Ureter (tissue), 1 donor: ENCODE measurements at regions not wholly inside any gene's neighbourhood (a gene's known extent, or its start where the extent isn't known, plus 50 kb on each side); places are given as distances from the start of the nearest gene placed in this dataset.

ENCODE experiments used
- DNase-seq: peaks from one replicate; pipeline ENCODE4 v3.0.0-alpha.2; 2020; ENCODE audit warnings: low spot score
- donor health status: DM: yes; HTN: yes; CAD: no.

DNA sequence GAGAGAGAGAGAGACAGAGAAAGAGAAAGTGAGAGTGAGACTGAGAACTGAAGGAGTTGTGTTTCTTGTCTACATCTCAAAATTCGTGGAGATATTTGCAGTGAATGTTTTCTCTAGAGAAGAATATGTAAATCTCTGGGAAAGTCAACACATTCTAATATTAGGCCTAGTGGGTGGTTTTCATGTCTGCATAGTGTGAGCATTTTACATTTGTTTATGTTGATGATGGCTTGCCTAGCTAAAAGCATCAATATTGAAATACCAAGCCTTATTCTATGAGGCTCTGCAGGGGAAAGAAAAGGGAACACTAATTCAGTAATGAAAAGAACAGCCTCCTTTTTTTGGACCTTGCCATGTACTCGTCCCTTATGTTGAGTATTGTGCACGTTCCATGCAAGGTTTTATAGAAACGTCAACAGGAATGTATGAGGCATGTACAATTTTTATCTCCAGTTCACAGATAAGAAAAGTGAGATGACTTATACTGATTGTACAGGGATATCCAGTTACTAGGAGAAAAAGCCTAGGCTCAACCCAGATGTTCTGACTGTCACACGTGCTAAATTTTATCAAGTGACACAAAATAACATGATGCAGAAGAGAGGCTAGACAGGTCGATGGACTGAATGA is 1288.9 kb upstream of the SLC10A2 start:
- no peak for DNase-seq

DNA sequence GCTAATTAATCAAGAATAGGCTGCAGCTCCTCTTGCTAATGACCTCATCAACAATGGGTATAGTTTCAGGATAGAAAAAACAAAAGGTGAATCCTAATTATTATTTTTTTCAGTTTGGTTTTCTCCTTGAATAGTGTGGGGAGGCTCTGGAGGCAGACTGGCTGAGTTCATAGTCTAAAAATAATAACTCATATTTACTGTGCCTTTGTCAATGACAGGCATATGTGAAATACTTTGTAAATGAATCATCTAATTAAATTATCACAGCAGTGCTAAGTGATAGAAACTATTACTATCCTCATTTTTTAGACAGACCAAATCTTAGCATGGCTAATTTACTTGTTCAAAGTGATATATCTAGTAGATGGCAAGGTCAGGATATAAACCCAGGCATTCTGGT is 1261.0 kb upstream of the SLC10A2 start:
- no peak for DNase-seq

GRCh38 chr13:104326523-104326922 is 1260.3 kb upstream of the SLC10A2 start:
- no peak for DNase-seq

- no peak for DNase-seq
These were observed 1255.5 kb upstream of the SLC10A2 start for GRCh38 chr13:104321756-104322155.

DNA sequence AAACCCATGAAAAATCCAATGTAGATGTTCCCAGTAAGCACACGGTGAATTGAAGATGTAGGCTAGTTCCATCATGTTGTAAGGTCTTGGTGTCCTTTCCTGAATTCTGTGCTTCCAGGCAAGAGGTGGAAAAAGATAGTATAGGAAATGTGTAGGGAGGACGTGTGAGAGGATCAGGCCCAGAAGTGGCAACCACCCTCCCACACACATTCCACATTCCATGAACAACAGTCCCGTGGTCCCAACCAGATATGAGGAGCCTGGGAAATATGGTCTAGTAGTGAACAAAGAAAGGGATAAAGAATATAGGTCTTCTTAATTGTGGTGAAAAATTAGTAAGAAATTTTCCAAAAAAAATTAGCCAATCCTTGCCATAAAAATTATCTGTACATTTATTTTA is 1254.2 kb upstream of the SLC10A2 start:
- no peak for DNase-seq

GRCh38 chr13:104318121-104318520 is 1251.9 kb upstream of the SLC10A2 start:
- no peak for DNase-seq

DNA sequence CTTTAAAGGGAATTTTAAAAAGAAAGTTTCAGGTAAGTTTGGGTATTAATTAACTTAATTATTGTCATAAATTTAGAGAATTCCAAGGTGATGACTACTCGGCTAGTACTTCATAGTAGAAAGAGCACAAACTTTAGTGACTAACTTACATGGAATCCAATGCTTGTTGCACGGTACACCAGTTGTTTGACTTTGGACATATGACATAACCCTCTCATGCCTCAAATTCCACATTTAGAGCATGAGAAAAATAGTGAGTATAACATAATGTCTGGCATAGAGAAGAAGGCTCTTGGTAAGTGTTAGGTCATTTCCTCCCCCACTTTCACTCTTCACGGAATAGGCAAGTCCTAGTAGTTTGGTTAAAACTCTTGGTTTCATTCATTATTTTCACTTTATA is 1249.4 kb upstream of the SLC10A2 start:
- no peak for DNase-seq

DNA sequence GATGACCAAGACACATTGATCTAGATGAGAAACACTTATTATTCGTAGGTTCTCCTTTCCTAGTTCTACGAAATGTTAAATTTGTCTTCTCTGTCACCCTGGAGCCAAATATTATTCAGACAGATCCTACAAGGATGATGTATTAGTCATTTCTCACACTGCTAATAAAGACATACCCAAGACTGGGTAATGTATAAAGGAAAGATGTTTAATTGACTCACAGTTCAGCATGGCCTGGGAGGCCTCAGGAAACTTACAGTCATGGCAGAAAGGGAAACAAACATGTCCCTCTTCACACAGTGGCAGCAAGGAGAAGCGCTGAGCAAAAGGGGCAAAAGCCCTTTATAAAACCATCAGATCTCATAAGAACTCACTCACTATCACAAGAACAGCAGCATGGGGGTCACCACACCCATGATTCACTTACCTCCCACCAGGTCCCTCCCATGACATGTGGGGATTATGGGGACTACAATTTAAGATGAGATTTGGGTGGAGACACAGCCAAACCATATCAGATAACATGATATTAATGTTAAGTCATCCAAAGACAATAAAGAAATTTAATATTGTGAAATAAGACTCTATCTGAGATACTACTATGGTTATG is 1248.8 kb upstream of the SLC10A2 start:
- no peak for DNase-seq

GRCh38 chr13:104314321-104314720 is 1248.1 kb upstream of the SLC10A2 start:
- DNase-seq = no peak

DNA sequence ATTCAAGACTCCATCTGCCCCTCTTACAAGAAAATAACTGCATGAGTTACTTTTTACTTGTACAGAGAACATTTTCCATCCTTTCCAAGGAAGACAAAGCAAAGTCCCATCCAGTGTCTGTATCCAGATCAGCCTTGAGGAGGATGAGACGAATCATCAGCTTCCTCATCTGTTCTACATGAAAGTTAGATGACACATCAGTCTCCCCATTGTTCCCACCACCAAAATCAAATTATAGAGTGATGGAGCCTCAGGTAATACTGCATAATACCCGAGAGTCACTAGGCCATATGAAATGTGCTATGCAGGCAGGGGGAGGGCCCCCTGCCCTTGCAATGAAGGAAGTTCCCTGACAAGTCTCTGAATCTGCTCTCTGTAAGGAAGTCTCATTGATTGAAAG is 1244.6 kb upstream of the SLC10A2 start:
- DNase-seq = no peak

- DNase-seq = no peak
These were observed 1243.2 kb upstream of the SLC10A2 start for GRCh38 chr13:104309431-104309830.

DNA sequence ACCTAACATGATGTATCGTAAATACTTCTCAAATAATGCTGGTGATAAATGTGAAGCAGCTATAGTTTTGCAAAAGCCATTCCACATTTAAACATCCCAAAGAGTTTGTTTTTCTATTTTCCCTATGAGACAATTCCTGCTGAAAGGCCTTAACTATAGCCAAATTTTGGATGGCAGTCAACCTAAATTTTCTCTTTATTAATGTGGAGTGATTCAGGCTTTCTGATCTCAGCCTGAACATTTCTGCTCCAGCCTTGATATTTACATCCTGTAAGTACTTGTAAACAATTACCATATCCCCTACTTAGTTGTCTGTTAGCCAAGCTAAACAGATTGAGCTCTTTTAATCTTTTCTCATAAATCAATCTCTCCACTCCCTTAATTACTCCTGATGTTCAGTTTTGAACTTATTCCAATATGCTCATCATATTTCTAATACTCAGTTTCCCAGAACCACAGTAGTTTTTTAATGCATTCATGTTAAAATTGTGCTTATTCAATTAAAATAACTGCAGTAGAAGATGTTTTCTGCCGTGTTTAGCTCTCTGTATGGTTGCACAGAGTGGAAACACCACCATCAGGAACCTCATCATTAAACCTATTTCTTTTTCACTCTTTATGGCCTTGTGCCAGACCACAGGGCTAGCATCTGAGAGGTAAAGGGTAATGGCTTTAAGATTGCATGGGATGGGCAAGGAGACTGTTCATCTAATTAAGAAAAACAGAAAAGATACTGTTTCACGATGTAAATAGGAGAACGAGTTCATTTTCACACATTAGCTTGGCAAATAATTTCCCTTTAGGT is 1235.2 kb upstream of the SLC10A2 start:
- DNase-seq = no peak

- no peak for DNase-seq
These were observed 1230.9 kb upstream of the SLC10A2 start for GRCh38 chr13:104297075-104297474.

- no peak for DNase-seq
These were observed 1230.1 kb upstream of the SLC10A2 start for GRCh38 chr13:104296286-104296685.

GRCh38 chr13:104295537-104295936 is 1229.3 kb upstream of the SLC10A2 start:
- no peak for DNase-seq

DNA sequence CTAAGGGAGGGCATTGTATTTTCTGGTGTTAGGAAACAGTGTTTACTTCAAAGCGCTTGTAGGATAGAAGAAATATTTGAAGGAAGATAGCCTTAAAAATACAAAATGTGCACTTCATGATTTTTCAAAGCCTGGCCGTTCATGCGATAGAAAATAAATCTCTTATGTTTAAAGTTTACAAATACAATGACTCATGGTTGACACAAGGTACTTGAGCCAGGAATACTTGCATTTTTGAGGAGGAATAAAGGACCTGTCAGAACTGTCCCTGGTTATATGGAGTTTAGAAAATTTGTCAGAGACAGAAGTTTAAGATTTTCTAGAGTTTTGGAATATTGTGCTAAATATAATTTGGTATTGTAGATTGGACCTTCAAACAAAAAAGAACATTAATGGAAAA is 1223.2 kb upstream of the SLC10A2 start:
- no peak for DNase-seq

GRCh38 chr13:104288496-104288895 is 1222.3 kb upstream of the SLC10A2 start:
- no peak for DNase-seq

DNA sequence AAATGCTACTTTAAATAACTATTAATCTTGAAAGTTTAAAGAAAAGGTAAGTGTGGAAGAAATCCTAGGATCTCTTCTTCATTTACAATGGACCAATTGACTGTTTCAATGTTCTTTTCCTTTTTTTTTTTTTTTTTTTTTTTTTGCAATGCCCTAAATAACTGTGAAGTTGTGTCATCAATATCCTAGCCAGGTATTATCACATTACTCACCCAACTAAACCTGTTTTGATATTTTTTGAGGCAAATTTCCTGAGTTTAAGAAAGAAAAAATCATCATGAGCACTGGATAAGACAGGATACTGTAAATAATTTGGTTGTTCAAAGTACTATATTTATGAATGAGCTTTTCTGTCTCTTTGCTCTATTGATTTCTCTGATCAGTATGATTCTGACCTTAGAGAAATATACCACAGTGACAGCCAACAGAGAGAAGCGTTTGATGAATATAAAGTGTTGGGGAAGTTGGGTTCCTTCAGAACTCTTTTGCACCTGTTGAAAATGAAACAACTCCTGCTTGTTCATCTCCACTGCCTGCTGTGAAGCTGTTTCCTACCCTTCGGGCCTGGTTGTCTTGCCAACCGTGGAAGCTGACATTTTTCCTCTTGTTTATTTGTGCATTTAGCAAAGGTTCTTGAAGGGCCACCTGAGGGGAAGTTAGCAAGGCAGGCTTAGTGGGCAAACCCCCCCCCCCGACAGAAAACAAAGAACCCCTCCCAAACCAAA is 1220.5 kb upstream of the SLC10A2 start:
- no peak for DNase-seq

DNA sequence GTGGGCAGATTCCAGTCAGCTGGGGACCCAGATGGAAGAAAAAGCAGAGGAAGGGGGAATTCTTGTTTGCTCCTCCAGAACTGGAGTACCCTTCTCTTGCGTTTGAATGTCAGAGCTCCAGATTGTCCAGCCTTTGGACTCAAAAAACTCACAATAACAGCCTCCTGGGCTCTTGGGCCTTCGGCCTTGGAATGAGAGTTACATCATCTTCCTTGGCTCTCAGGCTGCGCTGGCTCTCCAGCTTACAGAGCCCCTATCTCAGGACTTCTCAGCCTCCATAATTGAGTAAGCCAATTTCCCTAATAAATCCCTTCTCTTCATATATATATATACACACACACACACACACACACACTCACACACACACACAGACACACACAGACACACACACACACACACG is 1215.7 kb upstream of the SLC10A2 start:
- DNase-seq = no peak

DNA sequence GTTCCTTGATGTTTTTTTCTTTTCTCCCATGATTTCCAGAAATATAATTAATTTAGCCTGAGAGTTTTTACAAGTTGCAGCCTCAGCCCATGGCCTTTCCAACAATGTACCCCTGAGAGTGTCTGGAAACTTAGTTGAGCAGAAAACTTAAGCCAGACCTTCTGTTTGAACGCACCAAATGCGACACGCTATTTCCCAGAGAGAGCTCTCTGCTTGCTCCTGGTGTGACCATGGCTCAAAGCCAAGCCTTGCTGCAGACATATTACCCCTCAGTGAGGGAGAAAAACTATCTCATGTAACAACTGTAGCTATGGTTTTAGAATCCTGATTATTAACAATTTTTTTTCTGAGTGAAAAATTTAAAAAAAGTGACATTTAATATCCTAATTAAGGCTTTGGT is 1204.5 kb upstream of the SLC10A2 start:
- DNase-seq = no peak

DNA sequence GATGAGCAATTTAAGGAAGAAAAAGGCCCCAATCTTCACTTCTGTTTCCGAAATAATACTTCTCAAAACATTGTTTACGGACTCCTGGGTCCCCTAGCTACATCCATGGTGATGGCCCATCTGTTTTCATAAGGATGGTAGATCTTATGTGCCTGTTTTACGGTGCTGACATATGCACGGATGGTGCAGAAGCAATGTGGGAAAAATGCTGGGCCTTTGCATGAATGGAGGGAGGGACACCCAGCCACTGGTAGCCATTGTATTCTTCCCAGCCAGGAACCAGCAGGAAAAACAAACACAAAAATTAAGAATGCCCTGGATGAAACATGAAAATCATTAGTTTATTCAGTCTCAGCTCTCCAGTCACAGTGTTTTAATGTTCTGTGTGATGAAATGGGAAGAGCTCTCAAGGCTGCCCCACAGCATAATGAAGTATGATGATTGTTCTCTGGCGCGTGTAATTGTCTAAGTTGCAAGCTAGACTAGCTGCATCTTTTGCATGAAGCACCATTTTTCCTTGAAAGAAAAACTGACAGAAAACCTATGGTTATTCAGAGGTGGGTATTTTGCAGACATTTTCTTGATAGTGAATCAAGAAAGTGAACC is 1201.1 kb upstream of the SLC10A2 start:
- DNase-seq = no peak

DNA sequence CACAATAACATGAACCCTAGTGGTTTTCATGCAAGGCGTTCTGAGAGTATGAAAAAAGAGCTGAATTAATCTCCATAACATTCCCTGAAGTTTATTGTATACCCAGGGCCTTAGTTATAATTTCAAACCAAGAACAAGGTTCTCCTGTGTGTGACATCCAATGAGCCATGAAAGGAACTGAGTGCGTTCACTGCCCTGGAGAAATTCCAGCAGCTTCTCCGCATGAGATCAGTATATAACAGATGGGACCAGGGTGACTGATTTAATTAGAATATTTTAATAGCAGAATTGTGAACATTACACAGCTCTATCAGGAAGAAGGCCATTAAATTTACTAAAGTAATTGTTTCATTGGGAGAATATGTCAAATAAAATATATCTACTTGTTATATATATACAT is 1190.5 kb upstream of the SLC10A2 start:
- no peak for DNase-seq
